HCT116 (cell line): ENCODE measurements at regions not wholly inside any gene's neighbourhood (a gene's known extent, or its start where the extent isn't known, plus 50 kb on each side); places are given as distances from the start of the nearest gene placed in this dataset.

Source experiments
- ATAC-seq: fragments of 200-7000 bp; cut with Tn5 transposase; 2 replicates; pipeline ENCODE4 v1.9.1; 2020; ENCODE audit warnings: mild to moderate bottlenecking, moderate library complexity
- BruUV-seq: library from RNA; stranded (reverse); fragments of 400-500 nt; replicated peaks from 2 replicates; lab custom pipeline; 2021; lab: Mats Ljungman, UMichigan
- CTCF ChIA-PET: fragments of 300-600 bp; sonication (Branson Sonifier 250); formaldehyde crosslinking; loops from one replicate; lab custom pipeline; 2021; ENCODE audit warnings: antibody characterized with exemption; lab: Charles Lee
- POLR2A ChIA-PET: fragments of 300-600, 350-600 bp; sonication (Branson Sonifier 250); formaldehyde crosslinking; loops from one replicate; lab custom pipeline; 2021; ENCODE audit warnings: antibody characterized with exemption; lab: Charles Lee
- RAD21 ChIA-PET, 2 experiments: fragments of 300-600 bp; sonication (Branson Sonifier 250); formaldehyde crosslinking; loops; one replicate each; lab custom pipeline; 2023; ENCODE audit warnings: low total read pairs in 2 of 2; ENCODE audit not compliant: uncharacterized antibody in 2 of 2, unreplicated experiment in 2 of 2, low non-redundant PET in 1 of 2; lab: Charles Lee
- DNase-seq: peaks from one replicate; pipeline ENCODE4 v3.0.0-alpha.2; 2010; ENCODE audit warnings: low read depth, low spot score
- H2AFZ ChIP-seq: fragments of 200-600 bp; shearing (Covaris generic), sonication (generic); 2 replicates; pipeline ENCODE4 v1.6.1; 2017; ENCODE audit warnings: low read depth, mixed run types, mixed read lengths, antibody characterized with exemption, low read length; ENCODE audit not compliant: poor library complexity, severe bottlenecking
- H3K27ac ChIP-seq: 2 replicates; pipeline ENCODE4 v1.5.1; 2012; ENCODE audit warnings: low read depth, low read length
- H3K27me3 ChIP-seq: fragments of 200-600 bp; sonication (generic); 2 replicates; pipeline ENCODE4 v1.6.1; 2016; ENCODE audit warnings: mixed run types, low read length, mixed read lengths; ENCODE audit not compliant: insufficient read depth
- H3K36me3 ChIP-seq, 2 experiments: fragments of 200-500 bp in 1 of 2; fragments of 200-600 bp in 1 of 2; sonication (Bioruptor generic) in 1 of 2; sonication (generic) in 1 of 2; 2 replicates each; pipeline versions ENCODE4 v1.5.1 to v1.6.1; 2014 to 2016; ENCODE audit warnings: low read length in 2 of 2, inconsistent platforms in 1 of 2, mixed read lengths in 1 of 2, mixed run types in 1 of 2; ENCODE audit not compliant: insufficient read depth in 2 of 2, control insufficient read depth in 1 of 2
- H3K4me1 ChIP-seq, 2 experiments: fragments of 200-600 bp in 1 of 2; sonication (generic) in 1 of 2; 2 replicates each; pipeline versions ENCODE4 v1.5.1 to v1.6.1; 2012 to 2017; ENCODE audit warnings: low read length in 2 of 2, inconsistent platforms in 1 of 2, mild to moderate bottlenecking in 1 of 2, mixed read lengths in 1 of 2, mixed run types in 1 of 2, moderate library complexity in 1 of 2; ENCODE audit not compliant: insufficient read depth in 2 of 2, control insufficient read depth in 1 of 2
- H3K4me2 ChIP-seq: fragments of 200-600 bp; sonication (generic); 2 replicates; pipeline ENCODE4 v1.6.1; 2017; ENCODE audit warnings: mixed run types, low read length, mixed read lengths
- H3K4me3 ChIP-seq, 2 experiments: fragments of 200-600 bp in 1 of 2; sonication (generic) in 1 of 2; replicated peaks in 1 of 2; 2 replicates each; pipeline ENCODE4 v1.5.1; 2011 to 2016; ENCODE audit warnings: low read length in 2 of 2, control low read depth in 1 of 2, low read depth in 1 of 2, mild to moderate bottlenecking in 1 of 2, mixed read lengths in 1 of 2, mixed run types in 1 of 2
- H3K79me2 ChIP-seq: fragments of 200-600 bp; sonication (generic); 2 replicates; pipeline ENCODE4 v1.6.1; 2017; ENCODE audit warnings: mild to moderate bottlenecking, mixed run types, low read length, moderate library complexity, mixed read lengths; ENCODE audit not compliant: insufficient read depth
- H3K9ac ChIP-seq: fragments of 200-600 bp; sonication (generic); 2 replicates; pipeline ENCODE4 v1.6.1; 2016; ENCODE audit warnings: low read length, mixed read lengths
- H3K9me2 ChIP-seq: fragments of 200-600 bp; sonication (generic), shearing (Covaris generic); 2 replicates; pipeline ENCODE4 v1.6.1; 2017; ENCODE audit warnings: mixed run types, mild to moderate bottlenecking, moderate library complexity; ENCODE audit not compliant: insufficient read depth
- H3K9me3 ChIP-seq, 2 experiments: fragments of 200-500 bp in 1 of 2; fragments of 200-600 bp in 1 of 2; sonication (Bioruptor generic) in 1 of 2; sonication (generic) in 1 of 2; 2 replicates each; pipeline ENCODE4 v1.6.1; 2014 to 2017; ENCODE audit warnings: low read length in 2 of 2, mixed read lengths in 2 of 2, inconsistent platforms in 1 of 2, low read depth in 1 of 2, mild to moderate bottlenecking in 1 of 2, mixed run types in 1 of 2, moderate library complexity in 1 of 2; ENCODE audit not compliant: control insufficient read depth in 1 of 2, insufficient read depth in 1 of 2
- H4K20me1 ChIP-seq: fragments of 200-600 bp; sonication (generic), shearing (Covaris generic); 2 replicates; pipeline ENCODE4 v1.6.1; 2017; ENCODE audit warnings: mixed run types, mild to moderate bottlenecking, moderate library complexity; ENCODE audit not compliant: insufficient read depth
- CEBPB ChIP-seq: IDR thresholded peaks from 2 replicates; pipeline ENCODE4 v1.6.1; 2012; ENCODE audit warnings: low read depth
- EGR1 ChIP-seq: IDR thresholded peaks from 2 replicates; pipeline ENCODE4 v1.6.1; 2012; ENCODE audit warnings: low read depth
- ELF1 ChIP-seq: IDR thresholded peaks from 2 replicates; pipeline ENCODE4 v1.6.1; 2012; ENCODE audit warnings: low read depth, borderline replicate concordance
- EZH2phosphoT487 ChIP-seq: fragments of 200-600 bp; IDR thresholded peaks from 2 replicates; pipeline ENCODE4 v1.6.1; 2018; ENCODE audit warnings: antibody characterized with exemption, borderline replicate concordance
- FOSL1 ChIP-seq: IDR thresholded peaks from 2 replicates; pipeline ENCODE4 v1.6.1; 2012; ENCODE audit warnings: low read depth
- POLR2AphosphoS5 ChIP-seq: IDR thresholded peaks from 2 replicates; pipeline ENCODE4 v1.6.1; 2011; ENCODE audit warnings: mild to moderate bottlenecking, low read depth, low read length, moderate library complexity
- RAD21 ChIP-seq: IDR thresholded peaks from 2 replicates; pipeline ENCODE4 v1.6.1; 2012; ENCODE audit warnings: low read depth, mild to moderate bottlenecking
- SP1 ChIP-seq: IDR thresholded peaks from 2 replicates; pipeline ENCODE4 v1.6.1; 2012; ENCODE audit warnings: low read depth
- SRF ChIP-seq: IDR thresholded peaks from 2 replicates; pipeline ENCODE4 v1.6.1; 2012; ENCODE audit warnings: low read depth
- YY1 ChIP-seq: IDR thresholded peaks from 2 replicates; pipeline ENCODE4 v1.6.1; 2011; ENCODE audit warnings: low read length, low read depth, moderate library complexity, mild to moderate bottlenecking; ENCODE audit not compliant: insufficient replicate concordance; ENCODE audit errors: extremely low read depth
- ZFX ChIP-seq: fragments of 450-650 bp; IDR thresholded peaks from 2 replicates; pipeline ENCODE4 v1.6.1; 2017
- ZNF274 ChIP-seq: fragments of 200-500 bp; sonication (Bioruptor generic); IDR thresholded peaks from 2 replicates; pipeline ENCODE4 v1.6.1; 2014; ENCODE audit warnings: mild to moderate bottlenecking, low read depth, low read length, inconsistent platforms
- intact Hi-C: fragments of 100-400 bp; cut with micrococcal nuclease; formaldehyde crosslinking; loops from 2 replicates; pipeline ENCODE4 v1.10.0; 2022
- TF ChIP-seq, protein P1 (sequence below): IDR thresholded peaks from 2 replicates; pipeline ENCODE4 v1.6.1; 2012; ENCODE audit warnings: low read depth
- TF ChIP-seq, protein P2 (sequence below), 3 experiments: fragments of 200-600 bp in 1 of 3; sonication (generic) in 1 of 3; IDR thresholded peaks in 2 of 3; conservative IDR thresholded peaks in 1 of 3; 2 replicates each; pipeline ENCODE4 v1.5.1; 2012 to 2017; ENCODE audit warnings: low read depth in 2 of 3, low read length in 2 of 3, antibody characterized with exemption in 1 of 3, borderline replicate concordance in 1 of 3, control low read depth in 1 of 3, mild to moderate bottlenecking in 1 of 3, mixed read lengths in 1 of 3, mixed run types in 1 of 3, moderate library complexity in 1 of 3; ENCODE audit not compliant: insufficient read depth in 1 of 3
- TF ChIP-seq, protein P3 (sequence below): IDR thresholded peaks from 2 replicates; pipeline ENCODE4 v1.6.1; 2011; ENCODE audit warnings: mild to moderate bottlenecking, low read length, moderate library complexity; ENCODE audit not compliant: insufficient replicate concordance; ENCODE audit errors: extremely low read depth

DNA sequence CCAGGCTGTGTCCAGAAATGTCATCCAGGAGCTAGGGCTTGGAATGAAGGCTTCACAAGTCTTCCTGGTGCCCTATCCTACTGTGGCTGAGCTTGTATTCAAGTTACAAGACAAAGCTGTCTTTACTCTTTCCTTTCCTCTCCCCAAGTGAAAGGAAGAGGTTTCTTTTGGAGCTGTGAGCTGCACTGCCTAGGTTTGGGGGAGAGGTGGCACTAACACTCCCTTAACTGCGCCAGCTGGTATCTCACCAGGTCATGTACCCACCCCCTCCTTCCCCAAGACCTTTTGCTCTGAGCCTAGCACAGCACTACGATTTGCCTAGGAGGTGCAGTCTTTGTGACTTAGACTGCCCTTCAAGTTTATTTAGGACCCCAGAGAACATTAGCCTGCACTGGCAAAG is 2053.6 kb upstream of the PRR20A start:
- no TSS peak for BruUV-seq
- POLR2A ChIA-PET, result no interaction called here
- intact Hi-C loops, result no loop called here

DNA sequence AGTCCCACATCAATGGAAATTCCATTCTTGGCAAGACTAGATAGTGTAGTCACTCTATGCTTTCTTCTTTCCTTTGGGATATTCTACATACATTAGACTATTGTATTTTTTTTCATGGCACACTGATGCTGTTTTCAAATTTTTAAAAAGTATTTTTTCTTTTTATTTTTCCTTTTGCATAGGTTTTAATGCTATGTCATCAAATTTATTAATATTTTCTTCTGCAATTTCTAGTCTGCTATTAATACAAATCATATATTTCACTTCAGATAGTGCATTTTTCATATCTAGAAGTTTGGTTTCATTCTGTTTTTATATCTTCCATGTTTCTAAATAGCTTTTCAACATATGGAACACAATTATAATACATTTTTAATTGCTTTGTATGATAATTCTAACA is 2050.1 kb upstream of the PRR20A start:
- Histone ChIP-seq H3K79me2 (no peaks in the 10 kb centered on the region), H3K9ac (no peak overlapping the region), H3K27me3 (no peaks in the 10 kb centered on the region), H3K9me2 (no peaks in the 10 kb centered on the region), H3K9me3 (peaks cover 8 to 18% of the 10 kb centered on the region in 2 experiments; a peak in 2 of 4 replicates), H3K36me3 (no peaks in the 10 kb centered on the region), H3K4me2 (no peak overlapping the region), H3K4me3 (no peak overlapping the region), H2AFZ (no peak overlapping the region), H3K27ac (no peak overlapping the region), H3K4me1 (no peaks in the 10 kb centered on the region), H4K20me1 (no peaks in the 10 kb centered on the region)
- CTCF ChIA-PET, result no interaction called here
- DNase-seq, result no peak
- RAD21 ChIA-PET, result no interaction called here
- POLR2A ChIA-PET, result no interaction called here
- ATAC-seq, result no peak
- intact Hi-C loops, result no loop called here
- BruUV-seq, result no TSS peak
- TF ChIP-seq FOSL1 (no peak), ZNF274 (no peak), CEBPB (no peak), POLR2AphosphoS5 (no peak), EGR1 (no peak), EZH2phosphoT487 (no peak), ELF1 (no peak), RAD21 (no peak)
- TF ChIP-seq, protein P1, sequence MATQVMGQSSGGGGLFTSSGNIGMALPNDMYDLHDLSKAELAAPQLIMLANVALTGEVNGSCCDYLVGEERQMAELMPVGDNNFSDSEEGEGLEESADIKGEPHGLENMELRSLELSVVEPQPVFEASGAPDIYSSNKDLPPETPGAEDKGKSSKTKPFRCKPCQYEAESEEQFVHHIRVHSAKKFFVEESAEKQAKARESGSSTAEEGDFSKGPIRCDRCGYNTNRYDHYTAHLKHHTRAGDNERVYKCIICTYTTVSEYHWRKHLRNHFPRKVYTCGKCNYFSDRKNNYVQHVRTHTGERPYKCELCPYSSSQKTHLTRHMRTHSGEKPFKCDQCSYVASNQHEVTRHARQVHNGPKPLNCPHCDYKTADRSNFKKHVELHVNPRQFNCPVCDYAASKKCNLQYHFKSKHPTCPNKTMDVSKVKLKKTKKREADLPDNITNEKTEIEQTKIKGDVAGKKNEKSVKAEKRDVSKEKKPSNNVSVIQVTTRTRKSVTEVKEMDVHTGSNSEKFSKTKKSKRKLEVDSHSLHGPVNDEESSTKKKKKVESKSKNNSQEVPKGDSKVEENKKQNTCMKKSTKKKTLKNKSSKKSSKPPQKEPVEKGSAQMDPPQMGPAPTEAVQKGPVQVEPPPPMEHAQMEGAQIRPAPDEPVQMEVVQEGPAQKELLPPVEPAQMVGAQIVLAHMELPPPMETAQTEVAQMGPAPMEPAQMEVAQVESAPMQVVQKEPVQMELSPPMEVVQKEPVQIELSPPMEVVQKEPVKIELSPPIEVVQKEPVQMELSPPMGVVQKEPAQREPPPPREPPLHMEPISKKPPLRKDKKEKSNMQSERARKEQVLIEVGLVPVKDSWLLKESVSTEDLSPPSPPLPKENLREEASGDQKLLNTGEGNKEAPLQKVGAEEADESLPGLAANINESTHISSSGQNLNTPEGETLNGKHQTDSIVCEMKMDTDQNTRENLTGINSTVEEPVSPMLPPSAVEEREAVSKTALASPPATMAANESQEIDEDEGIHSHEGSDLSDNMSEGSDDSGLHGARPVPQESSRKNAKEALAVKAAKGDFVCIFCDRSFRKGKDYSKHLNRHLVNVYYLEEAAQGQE, result no peak
- TF ChIP-seq, protein P2, sequence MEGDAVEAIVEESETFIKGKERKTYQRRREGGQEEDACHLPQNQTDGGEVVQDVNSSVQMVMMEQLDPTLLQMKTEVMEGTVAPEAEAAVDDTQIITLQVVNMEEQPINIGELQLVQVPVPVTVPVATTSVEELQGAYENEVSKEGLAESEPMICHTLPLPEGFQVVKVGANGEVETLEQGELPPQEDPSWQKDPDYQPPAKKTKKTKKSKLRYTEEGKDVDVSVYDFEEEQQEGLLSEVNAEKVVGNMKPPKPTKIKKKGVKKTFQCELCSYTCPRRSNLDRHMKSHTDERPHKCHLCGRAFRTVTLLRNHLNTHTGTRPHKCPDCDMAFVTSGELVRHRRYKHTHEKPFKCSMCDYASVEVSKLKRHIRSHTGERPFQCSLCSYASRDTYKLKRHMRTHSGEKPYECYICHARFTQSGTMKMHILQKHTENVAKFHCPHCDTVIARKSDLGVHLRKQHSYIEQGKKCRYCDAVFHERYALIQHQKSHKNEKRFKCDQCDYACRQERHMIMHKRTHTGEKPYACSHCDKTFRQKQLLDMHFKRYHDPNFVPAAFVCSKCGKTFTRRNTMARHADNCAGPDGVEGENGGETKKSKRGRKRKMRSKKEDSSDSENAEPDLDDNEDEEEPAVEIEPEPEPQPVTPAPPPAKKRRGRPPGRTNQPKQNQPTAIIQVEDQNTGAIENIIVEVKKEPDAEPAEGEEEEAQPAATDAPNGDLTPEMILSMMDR (IDR thresholded peaks at IDR 0.05 in 2 of 3, conservative IDR thresholded peaks at IDR 0.05 in 1 of 3; ENCODE audit: borderline replicate concordance in 1 of 3, insufficient read depth in 1 of 3, low read depth in 2 of 3, low read length in 2 of 3), result no peak

More for the DNA sequence above, 2053.6 kb upstream of the PRR20A start:
- Histone ChIP-seq H4K20me1 (no peaks in the 10 kb centered on the region), H3K4me2 (no peak overlapping the region), H3K4me3 (no peak overlapping the region), H3K9me3 (peaks cover 12 to 14% of the 10 kb centered on the region in 2 experiments; a peak in 2 of 4 replicates), H3K36me3 (no peaks in the 10 kb centered on the region), H3K79me2 (no peaks in the 10 kb centered on the region), H2AFZ (no peak overlapping the region), H3K9ac (no peak overlapping the region), H3K27ac (no peak overlapping the region), H3K4me1 (no peaks in the 10 kb centered on the region), H3K27me3 (no peaks in the 10 kb centered on the region), H3K9me2 (no peaks in the 10 kb centered on the region)
- no peak for TF ChIP-seq SRF
- TF ChIP-seq, protein P3, sequence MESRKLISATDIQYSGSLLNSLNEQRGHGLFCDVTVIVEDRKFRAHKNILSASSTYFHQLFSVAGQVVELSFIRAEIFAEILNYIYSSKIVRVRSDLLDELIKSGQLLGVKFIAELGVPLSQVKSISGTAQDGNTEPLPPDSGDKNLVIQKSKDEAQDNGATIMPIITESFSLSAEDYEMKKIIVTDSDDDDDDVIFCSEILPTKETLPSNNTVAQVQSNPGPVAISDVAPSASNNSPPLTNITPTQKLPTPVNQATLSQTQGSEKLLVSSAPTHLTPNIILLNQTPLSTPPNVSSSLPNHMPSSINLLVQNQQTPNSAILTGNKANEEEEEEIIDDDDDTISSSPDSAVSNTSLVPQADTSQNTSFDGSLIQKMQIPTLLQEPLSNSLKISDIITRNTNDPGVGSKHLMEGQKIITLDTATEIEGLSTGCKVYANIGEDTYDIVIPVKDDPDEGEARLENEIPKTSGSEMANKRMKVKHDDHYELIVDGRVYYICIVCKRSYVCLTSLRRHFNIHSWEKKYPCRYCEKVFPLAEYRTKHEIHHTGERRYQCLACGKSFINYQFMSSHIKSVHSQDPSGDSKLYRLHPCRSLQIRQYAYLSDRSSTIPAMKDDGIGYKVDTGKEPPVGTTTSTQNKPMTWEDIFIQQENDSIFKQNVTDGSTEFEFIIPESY, result no peak
- TF ChIP-seq ZFX, result no peak
- no peak for TF ChIP-seq SP1
- TF ChIP-seq YY1, result no peak
- DNase-seq (no peak), ATAC-seq (no peak)
- ChIA-PET CTCF (no interaction called here), RAD21 (no interaction called here)
